ENCODE measurements at regions not wholly inside any gene's neighbourhood (a gene's known extent, or its start where the extent isn't known, plus 50 kb on each side); places are given as distances from the start of the nearest gene placed in this dataset.

DNA sequence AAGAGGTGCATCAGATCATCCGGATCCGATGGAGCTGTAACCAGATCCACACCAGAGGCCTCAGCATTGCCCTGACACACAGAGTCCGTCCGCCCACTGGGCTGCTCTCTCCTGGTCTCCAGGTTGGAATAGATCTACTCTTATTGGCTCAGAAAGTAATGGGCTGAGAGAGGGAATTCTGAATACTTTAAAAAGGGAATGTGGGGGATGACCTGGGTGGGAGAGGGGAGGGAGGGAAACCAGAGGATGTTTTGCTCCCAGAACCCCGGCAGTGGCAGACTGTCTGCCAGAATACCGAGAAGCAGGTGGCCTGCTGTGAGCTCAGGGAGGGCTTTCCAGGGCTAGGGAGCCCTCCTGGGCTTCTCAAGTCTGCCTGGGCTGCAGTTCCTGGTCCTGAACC is 126.5 kb downstream of the ENGASE start:
- H3K27me3 Mint-ChIP-seq (ENCODE audit: low read depth), result peaks cover 1% of the 10 kb centered on the region
- H3K79me2 ChIP-seq (ENCODE audit: insufficient read depth, low read length), result no peaks in the 10 kb centered on the region
- no peak overlapping the region for H4K91ac ChIP-seq (ENCODE audit: insufficient read length, low read depth, low read length)
- H3K9ac ChIP-seq (ENCODE audit: extremely low read depth, insufficient read length, low read length), result no peak overlapping the region
- TF ChIP-seq, protein P1, sequence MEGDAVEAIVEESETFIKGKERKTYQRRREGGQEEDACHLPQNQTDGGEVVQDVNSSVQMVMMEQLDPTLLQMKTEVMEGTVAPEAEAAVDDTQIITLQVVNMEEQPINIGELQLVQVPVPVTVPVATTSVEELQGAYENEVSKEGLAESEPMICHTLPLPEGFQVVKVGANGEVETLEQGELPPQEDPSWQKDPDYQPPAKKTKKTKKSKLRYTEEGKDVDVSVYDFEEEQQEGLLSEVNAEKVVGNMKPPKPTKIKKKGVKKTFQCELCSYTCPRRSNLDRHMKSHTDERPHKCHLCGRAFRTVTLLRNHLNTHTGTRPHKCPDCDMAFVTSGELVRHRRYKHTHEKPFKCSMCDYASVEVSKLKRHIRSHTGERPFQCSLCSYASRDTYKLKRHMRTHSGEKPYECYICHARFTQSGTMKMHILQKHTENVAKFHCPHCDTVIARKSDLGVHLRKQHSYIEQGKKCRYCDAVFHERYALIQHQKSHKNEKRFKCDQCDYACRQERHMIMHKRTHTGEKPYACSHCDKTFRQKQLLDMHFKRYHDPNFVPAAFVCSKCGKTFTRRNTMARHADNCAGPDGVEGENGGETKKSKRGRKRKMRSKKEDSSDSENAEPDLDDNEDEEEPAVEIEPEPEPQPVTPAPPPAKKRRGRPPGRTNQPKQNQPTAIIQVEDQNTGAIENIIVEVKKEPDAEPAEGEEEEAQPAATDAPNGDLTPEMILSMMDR (conservative IDR thresholded peaks at IDR 0.05), result no peak
- H3K18ac ChIP-seq (ENCODE audit: insufficient read length, low read depth, low read length), result no peak overlapping the region
- WGBS (ENCODE audit: extremely low coverage, insufficient read length, low lambda C conversion rate), result no CpG with 5 or more reads among the region's 6 CpGs
- DNase-seq, result no peak
- H2BK5ac ChIP-seq (ENCODE audit: insufficient read length, low read length), result no peak overlapping the region
- no peak overlapping the region for H3K4ac ChIP-seq (ENCODE audit: low read depth, low read length)
- H3K4me2 ChIP-seq (ENCODE audit: insufficient read depth, insufficient read length, low read length), result no peak overlapping the region
- no peak overlapping the region for H2AK5ac ChIP-seq (ENCODE audit: insufficient read length, low read length)
- no peak overlapping the region for H4K5ac ChIP-seq (ENCODE audit: insufficient read length, low read depth, low read length)
- no peak overlapping the region for H3T11ph ChIP-seq (ENCODE audit: low read length)
- no peak overlapping the region for H2BK20ac ChIP-seq (ENCODE audit: low read depth, low read length, poor library complexity, severe bottlenecking)
- H2AFZ ChIP-seq (ENCODE audit: low read length), result no peak overlapping the region
- no peaks in the 10 kb centered on the region for H3K23me2 ChIP-seq (ENCODE audit: insufficient read length, low read depth, low read length, poor library complexity, severe bottlenecking)
- H3K36me3 Mint-ChIP-seq (ENCODE audit: insufficient read depth in 1 of 3, low read depth in 3 of 3), result no peaks in the 10 kb centered on the region; a peak in 1 of 7 replicates
- no peak overlapping the region for H4K8ac ChIP-seq (replicated peaks; ENCODE audit: insufficient read length, low read depth, low read length)
- no peak overlapping the region for H3K23ac ChIP-seq (ENCODE audit: insufficient read length, low read depth, low read length)
- H3K79me1 ChIP-seq (ENCODE audit: insufficient read depth, low read depth, low read length, poor library complexity, severe bottlenecking), result no peaks in the 10 kb centered on the region
- peaks cover 10% of the 10 kb centered on the region; the same call in 1 of the 2 replicates for H3K4me1 ChIP-seq (ENCODE audit: insufficient read depth, low read length)
- no peak overlapping the region for H3K56ac ChIP-seq (ENCODE audit: insufficient read length, low read depth, low read length)
- H3K27me3 ChIP-seq (ENCODE audit: insufficient read depth, low read length), result no peaks in the 10 kb centered on the region
- H2BK120ac ChIP-seq (ENCODE audit: low read depth, low read length, poor library complexity, severe bottlenecking), result no peak overlapping the region
- no peaks in the 10 kb centered on the region for H3K9me3 ChIP-seq (ENCODE audit: control insufficient read depth, low read depth, low read length)
- peaks cover 28 to 41% of the 10 kb centered on the region in 2 experiments for H3K4me1 Mint-ChIP-seq
- no peaks in the 10 kb centered on the region for H4K20me1 ChIP-seq (ENCODE audit: control insufficient read depth, insufficient read depth, insufficient read length)
- H3K9me3 Mint-ChIP-seq, result no peaks in the 10 kb centered on the region
- peak overlapping the region in 2 of 3 experiments; percentile 14 to 66; a peak in 6 of 7 replicates for H3K27ac Mint-ChIP-seq
- H2BK12ac ChIP-seq (ENCODE audit: insufficient read length, low read depth, low read length), result peak overlapping the region; percentile 8
- H3K27ac ChIP-seq (ENCODE audit: insufficient read length, low read depth, low read length), result no peak overlapping the region
- no peak overlapping the region for H2BK15ac ChIP-seq (ENCODE audit: low read depth, low read length)
- H3K14ac ChIP-seq (ENCODE audit: insufficient read depth, low read length), result no peak overlapping the region; the same call in 1 of the 2 replicates
- H3K4me3 Mint-ChIP-seq, result no peak overlapping the region; a peak in 1 of 5 replicates

All from H9 (cell line).